GM06990 (cell line): ENCODE measurements at regions not wholly inside any gene's neighbourhood (a gene's known extent, or its start where the extent isn't known, plus 50 kb on each side); places are given as distances from the start of the nearest gene placed in this dataset.

Experiments
- DNase-seq: peaks from one replicate; pipeline ENCODE4 v3.0.0-alpha.2; 2011; ENCODE audit not compliant: insufficient read length; ENCODE audit errors: extremely low read depth
- H3K27me3 ChIP-seq: replicated peaks from 2 replicates; pipeline ENCODE4 v1.6.0; 2011; ENCODE audit warnings: low read length; ENCODE audit not compliant: control insufficient read depth, insufficient read depth
- H3K36me3 ChIP-seq: 2 replicates; pipeline ENCODE4 v1.5.1; 2011; ENCODE audit warnings: low read length; ENCODE audit not compliant: control insufficient read depth, insufficient read depth
- H3K4me3 ChIP-seq: replicated peaks from 2 replicates; pipeline ENCODE4 v1.5.1; 2011; ENCODE audit warnings: low read depth, mild to moderate bottlenecking, control low read depth, low read length
- CTCF ChIP-seq: IDR thresholded peaks from 2 replicates; pipeline ENCODE4 v1.5.1; 2011; ENCODE audit warnings: low read length, control low read depth, mild to moderate bottlenecking, inconsistent platforms; ENCODE audit not compliant: insufficient read depth, poor library complexity, severe bottlenecking

GRCh38 chr11:25776238-25776637 lies 555.7 kb upstream of the ANO3 start:
- Histone ChIP-seq H3K4me3 (no peak overlapping the region), H3K36me3 (no peaks in the 10 kb centered on the region), H3K27me3 (no peaks in the 10 kb centered on the region)
- no peak for DNase-seq
- no peak for TF ChIP-seq CTCF

DNA sequence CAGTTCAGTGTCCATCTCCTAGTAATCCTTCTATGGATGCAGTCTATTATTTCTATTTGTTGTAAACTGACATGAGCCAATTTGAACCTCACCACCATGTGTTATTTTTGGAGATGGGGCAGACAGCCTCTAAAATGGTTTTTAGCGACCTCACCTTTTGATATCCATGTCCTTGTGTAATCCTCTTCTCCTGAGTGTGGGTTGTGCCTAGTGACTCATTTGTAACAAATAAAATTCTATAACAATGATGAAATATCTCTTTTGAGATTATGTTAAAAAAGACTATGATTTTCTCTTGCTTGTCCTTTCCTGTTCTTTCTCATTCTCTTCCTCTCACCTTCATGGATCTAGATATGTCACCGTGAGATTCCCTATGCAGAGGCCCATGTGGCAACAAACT lies 554.6 kb upstream of the ANO3 start:
- no peak for TF ChIP-seq CTCF
- DNase-seq: no peak
- H3K4me3 ChIP-seq: no peak overlapping the region
- no peaks in the 10 kb centered on the region for H3K27me3 ChIP-seq
- no peaks in the 10 kb centered on the region for H3K36me3 ChIP-seq

DNA sequence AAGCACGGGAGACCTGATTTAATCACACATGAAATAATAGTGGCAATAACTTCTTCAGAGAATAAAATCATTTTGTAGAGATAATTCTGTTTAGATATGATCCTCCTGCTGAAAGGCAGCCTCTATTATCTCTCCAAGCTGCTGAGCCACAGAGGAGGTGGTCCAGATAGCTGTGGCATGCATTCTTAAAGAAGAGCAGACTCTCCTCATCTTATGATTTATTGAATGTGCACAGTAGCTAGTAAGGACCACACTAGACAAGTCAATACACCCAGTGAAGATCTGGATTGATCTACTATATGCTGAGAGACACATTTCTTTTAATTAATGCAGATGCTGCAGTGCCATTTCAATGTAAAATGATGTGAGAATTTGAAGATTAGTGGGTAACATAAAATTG lies 552.9 kb upstream of the ANO3 start:
- no peak for TF ChIP-seq CTCF
- DNase-seq: no peak
- Histone ChIP-seq H3K27me3 (no peaks in the 10 kb centered on the region), H3K36me3 (no peaks in the 10 kb centered on the region), H3K4me3 (no peak overlapping the region)

DNA sequence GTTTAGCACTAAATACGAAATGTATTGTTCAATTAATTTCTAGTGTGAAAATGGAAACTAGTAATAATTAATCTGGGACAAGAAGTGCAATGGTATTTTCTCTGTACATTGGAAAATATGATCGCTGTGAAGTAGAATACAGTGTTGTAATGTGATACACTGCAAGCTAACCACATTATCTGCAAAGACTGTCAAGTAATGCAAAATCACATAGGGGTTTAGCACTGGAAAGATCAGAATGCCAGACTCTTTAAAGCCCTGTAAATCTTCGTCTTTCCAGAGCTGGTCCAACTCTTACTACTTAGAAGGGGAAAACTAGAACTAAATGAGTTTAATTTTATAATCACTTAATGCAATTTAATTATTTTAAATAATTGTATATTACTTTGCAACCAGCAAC lies 544.5 kb upstream of the ANO3 start:
- Histone ChIP-seq H3K27me3 (no peaks in the 10 kb centered on the region), H3K4me3 (no peak overlapping the region), H3K36me3 (no peaks in the 10 kb centered on the region)
- DNase-seq: no peak
- no peak for TF ChIP-seq CTCF

DNA sequence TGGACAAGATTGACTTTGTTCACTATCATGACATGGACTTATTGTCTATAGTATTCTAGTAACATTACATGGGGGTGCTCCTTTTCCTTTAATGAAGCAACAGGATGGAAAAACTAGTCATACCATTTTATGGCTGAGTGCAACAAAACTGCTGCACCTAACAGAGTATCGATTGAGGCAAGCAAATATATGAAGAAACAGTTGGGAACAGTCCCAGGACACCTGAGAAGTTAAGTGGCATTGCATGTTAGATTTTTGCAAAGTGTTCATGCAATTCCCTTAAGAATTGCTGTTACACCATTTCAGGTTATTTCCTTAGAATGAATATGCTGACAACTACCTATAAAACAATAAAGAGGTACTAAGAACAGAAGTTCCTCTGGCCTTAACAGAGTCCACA lies 541.5 kb upstream of the ANO3 start:
- no peaks in the 10 kb centered on the region for H3K27me3 ChIP-seq
- no peak for DNase-seq
- H3K36me3 ChIP-seq: no peaks in the 10 kb centered on the region
- H3K4me3 ChIP-seq: no peak overlapping the region
- TF ChIP-seq CTCF: no peak

DNA sequence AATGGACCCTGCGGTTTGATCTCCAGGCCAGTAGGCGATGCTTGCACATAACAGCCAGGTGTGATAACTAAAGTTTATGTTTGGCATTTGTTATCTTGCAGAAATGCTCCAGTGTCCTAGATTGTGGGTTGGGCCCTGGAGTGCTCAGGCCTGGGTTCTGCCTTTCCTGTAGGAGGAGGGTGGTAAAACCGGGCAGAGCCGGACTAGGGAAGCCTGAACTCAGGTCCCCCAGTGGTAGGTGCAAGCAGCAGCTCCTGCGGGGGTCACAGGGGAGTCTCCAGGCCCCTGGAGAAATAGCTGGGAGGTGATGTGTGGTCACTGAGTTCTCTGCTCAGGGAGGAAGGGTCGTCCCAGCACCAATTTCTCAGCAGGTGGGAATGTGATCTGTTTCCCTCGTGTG lies 538.3 kb upstream of the ANO3 start:
- H3K27me3 ChIP-seq: no peaks in the 10 kb centered on the region
- H3K4me3 ChIP-seq: no peak overlapping the region
- no peak for DNase-seq
- no peak for TF ChIP-seq CTCF
- no peaks in the 10 kb centered on the region for H3K36me3 ChIP-seq
